Left ventricle myocardium inferior (tissue), 1 donor: ENCODE measurements at regions not wholly inside any gene's neighbourhood (a gene's known extent, or its start where the extent isn't known, plus 50 kb on each side); places are given as distances from the start of the nearest gene placed in this dataset.

ENCODE experiments used
- DNase-seq: peaks from one replicate; pipeline ENCODE4 v3.0.0-alpha.2; 2020
- H3K27ac ChIP-seq: fragments of 200-600 bp; replicated peaks from 2 replicates; pipeline ENCODE4 v1.8.0; 2021
- H3K27me3 ChIP-seq: fragments of 200-600 bp; 2 replicates; pipeline ENCODE4 v1.8.0; 2021; ENCODE audit warnings: low read depth
- H3K36me3 ChIP-seq: fragments of 200-600 bp; 2 replicates; pipeline ENCODE4 v1.8.0; 2021
- H3K4me1 ChIP-seq: fragments of 200-600 bp; 2 replicates; pipeline ENCODE4 v1.8.0; 2021
- H3K4me3 ChIP-seq: fragments of 200-600 bp; 2 replicates; pipeline ENCODE4 v1.8.0; 2021; ENCODE audit warnings: mild to moderate bottlenecking, moderate library complexity
- H3K9me3 ChIP-seq: fragments of 200-600 bp; replicated peaks from 2 replicates; pipeline ENCODE4 v1.8.0; 2021
- intact Hi-C: fragments of 100-400 bp; cut with micrococcal nuclease; formaldehyde crosslinking; loops from one replicate; pipeline ENCODE4 v1.11.0; 2022
- TF ChIP-seq, protein P1 (sequence below): fragments of 200-600 bp; IDR thresholded peaks from 2 replicates; pipeline ENCODE4 v1.8.0; 2021; ENCODE audit warnings: antibody characterized with exemption, mild to moderate bottlenecking, borderline replicate concordance
- donor health status: DM: no; HTN: yes; CAD: no; lungs with severe emphysema.

DNA sequence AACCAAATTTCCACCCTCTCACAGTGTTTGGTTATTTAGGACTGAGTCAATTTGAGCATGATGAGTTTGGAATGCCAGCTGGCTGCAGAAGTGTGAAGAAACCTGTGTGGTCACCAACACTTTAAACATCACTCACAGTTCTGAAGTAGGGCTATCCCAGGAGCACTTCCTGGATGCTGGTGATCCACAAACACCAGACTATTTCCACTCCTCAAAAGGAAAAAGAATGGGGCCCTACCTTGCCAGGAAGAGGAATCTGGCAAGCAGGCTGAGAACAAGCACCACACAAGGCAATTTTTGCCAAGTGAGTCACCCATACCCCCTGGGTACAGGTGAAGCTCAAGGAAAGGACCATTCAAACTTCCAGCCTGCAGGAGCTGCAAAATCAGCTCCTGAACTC lies 294.2 kb upstream of the PTGER4 start:
- TF ChIP-seq, protein P1, sequence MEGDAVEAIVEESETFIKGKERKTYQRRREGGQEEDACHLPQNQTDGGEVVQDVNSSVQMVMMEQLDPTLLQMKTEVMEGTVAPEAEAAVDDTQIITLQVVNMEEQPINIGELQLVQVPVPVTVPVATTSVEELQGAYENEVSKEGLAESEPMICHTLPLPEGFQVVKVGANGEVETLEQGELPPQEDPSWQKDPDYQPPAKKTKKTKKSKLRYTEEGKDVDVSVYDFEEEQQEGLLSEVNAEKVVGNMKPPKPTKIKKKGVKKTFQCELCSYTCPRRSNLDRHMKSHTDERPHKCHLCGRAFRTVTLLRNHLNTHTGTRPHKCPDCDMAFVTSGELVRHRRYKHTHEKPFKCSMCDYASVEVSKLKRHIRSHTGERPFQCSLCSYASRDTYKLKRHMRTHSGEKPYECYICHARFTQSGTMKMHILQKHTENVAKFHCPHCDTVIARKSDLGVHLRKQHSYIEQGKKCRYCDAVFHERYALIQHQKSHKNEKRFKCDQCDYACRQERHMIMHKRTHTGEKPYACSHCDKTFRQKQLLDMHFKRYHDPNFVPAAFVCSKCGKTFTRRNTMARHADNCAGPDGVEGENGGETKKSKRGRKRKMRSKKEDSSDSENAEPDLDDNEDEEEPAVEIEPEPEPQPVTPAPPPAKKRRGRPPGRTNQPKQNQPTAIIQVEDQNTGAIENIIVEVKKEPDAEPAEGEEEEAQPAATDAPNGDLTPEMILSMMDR: no peak
- H3K36me3 ChIP-seq: no peaks in the 10 kb centered on the region
- no peak overlapping the region for H3K4me3 ChIP-seq
- no peaks in the 10 kb centered on the region for H3K27me3 ChIP-seq
- no peaks in the 10 kb centered on the region for H3K9me3 ChIP-seq
- peaks cover 11% of the 10 kb centered on the region for H3K4me1 ChIP-seq
- no peak for DNase-seq
- no peak overlapping the region for H3K27ac ChIP-seq
- intact Hi-C loops: no loop called here

DNA sequence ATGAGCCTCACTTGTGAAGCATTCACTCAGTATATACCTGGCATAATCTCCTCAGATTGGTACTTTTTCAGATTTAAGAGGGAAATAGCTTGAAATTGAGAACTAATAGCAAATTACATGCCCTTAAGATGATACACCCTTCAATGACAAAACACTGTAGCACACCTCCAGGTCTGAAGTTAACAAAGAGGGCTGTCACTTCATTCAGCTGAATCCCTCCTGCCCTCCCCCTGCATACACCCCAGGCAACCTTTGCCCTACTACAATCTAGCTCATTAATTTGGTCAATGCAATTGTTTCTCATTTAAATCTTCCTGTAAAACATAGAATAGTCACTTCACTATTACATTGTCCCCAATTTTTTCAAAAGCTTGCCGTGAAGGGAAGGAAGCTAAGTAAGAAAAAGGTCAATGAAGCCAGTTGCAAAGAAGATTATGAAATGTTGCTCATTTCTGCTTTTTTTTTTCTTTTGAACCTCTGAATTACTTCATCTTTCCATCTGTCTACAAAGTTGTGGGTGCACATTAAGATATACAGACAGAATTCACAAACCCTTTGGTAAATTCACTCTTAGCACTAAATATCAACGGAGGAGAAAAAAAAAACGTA lies 294.8 kb upstream of the PTGER4 start:
- peaks cover 11% of the 10 kb centered on the region for H3K4me1 ChIP-seq
- TF ChIP-seq, protein P1: no peak
- H3K27ac ChIP-seq: no peak overlapping the region
- peaks cover 2% of the 10 kb centered on the region for H3K9me3 ChIP-seq
- H3K36me3 ChIP-seq: no peaks in the 10 kb centered on the region
- DNase-seq: no peak
- no peaks in the 10 kb centered on the region for H3K27me3 ChIP-seq
- H3K4me3 ChIP-seq: no peak overlapping the region
- intact Hi-C loops: no loop called here

DNA sequence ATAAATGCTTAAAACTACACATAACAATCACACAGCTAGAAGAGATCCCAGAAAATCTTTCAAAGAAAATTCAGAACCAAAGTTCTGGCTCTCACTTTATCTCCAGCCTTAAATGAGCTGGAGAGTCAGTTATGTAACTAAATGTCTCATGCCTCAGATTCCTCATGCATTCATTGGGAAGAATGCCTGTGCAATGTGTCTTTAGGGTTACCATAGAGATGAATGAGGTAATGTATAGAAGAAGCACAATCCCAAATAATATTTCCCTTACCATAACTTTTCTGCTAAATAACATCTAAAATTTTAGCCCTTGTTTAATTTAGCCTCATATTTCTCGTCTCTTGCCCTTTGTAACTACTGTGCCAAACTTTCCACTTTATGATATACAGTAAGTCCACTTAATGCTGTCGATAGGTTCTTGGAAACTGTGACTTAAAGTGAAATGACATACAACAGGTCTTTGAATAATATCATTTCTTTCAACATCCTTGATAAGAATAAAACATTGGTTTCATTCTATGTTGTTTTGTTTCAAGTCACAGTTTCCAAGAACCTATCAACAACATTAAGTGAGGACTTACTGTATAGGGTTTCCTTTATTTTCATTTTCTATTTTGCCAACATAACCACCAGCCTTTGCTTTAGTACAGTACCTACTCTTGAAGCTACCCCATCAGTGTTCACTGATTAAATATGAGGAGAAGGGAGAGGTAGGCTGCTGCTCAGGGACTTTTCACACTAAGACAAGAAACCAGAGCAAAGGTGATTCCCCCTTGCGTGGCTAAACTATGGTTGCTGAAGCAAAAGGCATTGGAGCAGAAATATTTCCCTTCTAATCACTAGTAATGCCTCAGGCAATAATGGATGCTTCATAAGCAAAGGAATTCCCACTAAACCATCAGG lies 295.7 kb upstream of the PTGER4 start:
- intact Hi-C loops: no loop called here
- Histone ChIP-seq H3K36me3 (no peaks in the 10 kb centered on the region), H3K4me1 (peaks cover 11% of the 10 kb centered on the region), H3K9me3 (peaks cover 7% of the 10 kb centered on the region), H3K27me3 (no peaks in the 10 kb centered on the region), H3K27ac (no peak overlapping the region), H3K4me3 (no peak overlapping the region)
- TF ChIP-seq, protein P1: no peak
- DNase-seq: no peak

DNA sequence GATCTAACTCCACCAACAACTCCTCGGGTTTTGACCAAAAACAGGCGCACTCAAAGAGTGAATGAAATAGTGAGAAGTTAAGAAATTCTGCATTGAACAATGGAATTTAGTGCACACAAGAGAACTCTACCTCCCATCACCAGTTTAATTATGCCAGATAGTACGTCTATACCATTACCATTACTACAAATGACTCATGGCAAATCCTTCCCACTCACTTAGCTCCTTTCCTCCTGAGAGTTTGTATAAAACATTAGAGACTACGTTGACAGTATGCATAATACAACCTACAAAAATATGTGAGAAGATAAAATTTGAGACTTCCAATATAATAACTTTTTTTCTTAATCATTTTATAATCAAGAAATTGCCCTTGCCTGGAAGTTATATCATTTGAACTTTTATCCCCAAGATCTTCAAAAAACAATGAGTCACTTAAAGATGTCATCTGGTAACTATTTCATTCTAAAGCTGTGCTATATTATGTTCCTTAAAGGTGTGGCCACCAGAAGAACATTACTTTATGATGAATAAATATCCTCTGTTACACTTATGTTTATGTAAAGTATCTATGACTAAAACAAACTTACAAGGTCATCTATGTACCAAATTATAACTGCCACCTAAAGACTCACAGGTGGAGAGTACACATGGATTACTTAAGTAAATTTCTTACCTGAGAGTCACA lies 297.9 kb upstream of the PTGER4 start:
- Histone ChIP-seq H3K4me3 (no peak overlapping the region), H3K9me3 (peaks cover 7% of the 10 kb centered on the region), H3K4me1 (peaks cover 11% of the 10 kb centered on the region), H3K36me3 (no peaks in the 10 kb centered on the region), H3K27ac (no peak overlapping the region), H3K27me3 (no peaks in the 10 kb centered on the region)
- intact Hi-C loops: no loop called here
- no peak for DNase-seq
- TF ChIP-seq, protein P1: no peak

DNA sequence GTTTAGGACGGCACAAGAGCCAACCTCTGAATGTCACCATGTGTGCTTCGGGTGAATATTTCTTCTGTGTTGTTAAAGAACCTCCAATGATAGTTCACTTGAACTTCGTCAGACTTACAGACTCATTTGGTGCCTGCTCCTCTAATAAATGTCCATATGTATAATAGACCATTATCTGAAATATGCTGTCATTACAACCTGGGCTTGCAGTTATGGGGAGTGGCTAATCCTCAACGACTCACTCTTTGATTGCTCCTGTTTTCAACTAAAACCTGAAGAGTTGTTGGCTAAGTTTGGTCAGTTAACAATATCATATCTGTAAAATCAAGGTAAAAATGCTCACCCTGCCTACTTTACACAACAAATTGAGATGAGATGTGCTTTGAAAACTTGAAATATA lies 298.7 kb upstream of the PTGER4 start:
- no peak overlapping the region for H3K4me3 ChIP-seq
- H3K9me3 ChIP-seq: peaks cover 7% of the 10 kb centered on the region
- no peak for DNase-seq
- intact Hi-C loops: no loop called here
- H3K4me1 ChIP-seq: peaks cover 11% of the 10 kb centered on the region
- no peak overlapping the region for H3K27ac ChIP-seq
- H3K36me3 ChIP-seq: no peaks in the 10 kb centered on the region
- TF ChIP-seq, protein P1: no peak
- no peaks in the 10 kb centered on the region for H3K27me3 ChIP-seq
